ENCODE measurements at regions not wholly inside any gene's neighbourhood (a gene's known extent, or its start where the extent isn't known, plus 50 kb on each side); places are given as distances from the start of the nearest gene placed in this dataset.

DNA sequence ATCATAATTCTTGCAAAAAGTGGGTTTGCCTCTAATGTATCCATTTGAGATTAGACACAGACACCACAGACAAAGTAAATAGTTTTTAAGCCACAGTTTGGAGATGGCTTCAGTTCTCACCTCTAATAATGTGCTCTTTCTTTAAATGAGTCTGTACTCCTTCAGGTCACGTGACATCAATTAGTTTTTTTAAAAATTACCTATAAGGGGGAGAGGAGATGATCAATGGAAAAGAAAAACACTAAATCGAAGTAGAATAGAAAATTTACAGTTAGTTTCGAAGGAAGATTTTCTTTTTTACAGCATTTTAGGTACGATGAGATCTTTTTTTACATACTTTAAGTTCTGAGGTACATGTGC, 849.2 kb downstream of the KCNMA1 start:
- H2BK120ac ChIP-seq (replicated peaks; ENCODE audit: low read depth, low read length): no peak overlapping the region
- no peaks in the 10 kb centered on the region for H3K27me3 ChIP-seq (replicated peaks in 1 of 4; ENCODE audit: control insufficient read depth in 3 of 4, extremely low read depth in 1 of 4, insufficient read depth in 3 of 4, low read length in 3 of 4)
- H3K4me2 ChIP-seq (ENCODE audit: insufficient read depth in 1 of 2, low read depth in 2 of 2, low read length in 2 of 2): no peak overlapping the region
- H3K4me1 ChIP-seq (replicated peaks in 1 of 4; ENCODE audit: control insufficient read depth in 3 of 4, insufficient read depth in 4 of 4, low read length in 3 of 4): no peaks in the 10 kb centered on the region
- POLR2A ChIA-PET (ENCODE audit: partially characterized antibody): no interaction called here
- no peak overlapping the region for H2BK20ac ChIP-seq (ENCODE audit: low read length)
- no peaks in the 10 kb centered on the region for H3K36me3 ChIP-seq (ENCODE audit: control insufficient read depth in 2 of 4, insufficient read depth in 4 of 4, low read length in 3 of 4)
- no peaks in the 10 kb centered on the region for H4K20me1 ChIP-seq (replicated peaks in 1 of 2; ENCODE audit: control insufficient read depth in 1 of 2, insufficient read depth in 2 of 2, low read length in 2 of 2)
- H2AFZ ChIP-seq (ENCODE audit: low read length): no peak overlapping the region
- no peak overlapping the region for H3K18ac ChIP-seq (ENCODE audit: extremely low read depth, low read length)
- H3K4ac ChIP-seq (replicated peaks; ENCODE audit: insufficient read length, low read depth, low read length): no peak overlapping the region
- no peaks in the 10 kb centered on the region for H3K79me2 ChIP-seq (ENCODE audit: control insufficient read depth in 1 of 2, insufficient read depth in 2 of 2, low read length in 2 of 2)
- no peak overlapping the region for H3K56ac ChIP-seq (replicated peaks; ENCODE audit: insufficient read length, low read depth, low read length)
- H3K23me2 ChIP-seq (ENCODE audit: low read depth, low read length): no peaks in the 10 kb centered on the region
- H3K23ac ChIP-seq (ENCODE audit: insufficient read length): no peak overlapping the region
- H3K9me3 ChIP-seq (ENCODE audit: insufficient read depth in 2 of 2, low read depth in 1 of 2, low read length in 1 of 2): peaks cover 0 to 3% of the 10 kb centered on the region in 2 experiments; a peak in 2 of 4 replicates
- DNase-seq (ENCODE audit: low read depth in 1 of 2, low spot score in 2 of 2) (no peak), FAIRE-seq (no peak)
- H3K14ac ChIP-seq (ENCODE audit: insufficient read length): no peak overlapping the region
- no peak overlapping the region for H3K27ac ChIP-seq (ENCODE audit: low read depth, low read length)
- WGBS, 2 experiments (ENCODE audit: extremely low coverage in 1 of 2, insufficient coverage in 1 of 2, insufficient read length in 1 of 2, insufficient replicate concordance in 2 of 2, low coverage in 1 of 2, low lambda C conversion rate in 2 of 2, missing lambda C conversion rate in 1 of 2): 82% methylated on average over 4 of the region's 4 CpGs; no CpG with 5 or more reads in 1 of the 2 experiments
- H2BK15ac ChIP-seq (ENCODE audit: low read length): no peak overlapping the region
- H3K9ac ChIP-seq (replicated peaks in 1 of 4; ENCODE audit: extremely low read depth in 1 of 4, low read depth in 3 of 4, low read length in 3 of 4): no peak overlapping the region
- no peak overlapping the region for H3K4me3 ChIP-seq (ENCODE audit: extremely low read depth in 1 of 4, insufficient read depth in 2 of 4, low read depth in 3 of 4, low read length in 4 of 4)
- H4K5ac ChIP-seq (ENCODE audit: insufficient read length, low read depth, low read length): no peak overlapping the region
- no peak overlapping the region for H2AK5ac ChIP-seq (ENCODE audit: low read depth, low read length)
- no peak overlapping the region for H2BK5ac ChIP-seq (ENCODE audit: low read depth, low read length)
- H4K91ac ChIP-seq (replicated peaks; ENCODE audit: insufficient read length, low read length): no peak overlapping the region
- CTCF ChIA-PET (ENCODE audit: partially characterized antibody): no interaction called here
- no peak overlapping the region for H4K8ac ChIP-seq (ENCODE audit: extremely low read depth, insufficient read depth, low read length)
- no peaks in the 10 kb centered on the region for H3K79me1 ChIP-seq (ENCODE audit: low read depth, low read length)
- H2BK12ac ChIP-seq (ENCODE audit: low read depth, low read length): no peak overlapping the region
- TF ChIP-seq EGR1 (IDR thresholded peaks at IDR 0.05; ENCODE audit: borderline replicate concordance, low read depth, low read length) (no peak), CHD2 (IDR thresholded peaks at IDR 0.05; ENCODE audit: low read length) (no peak), SP2 (IDR thresholded peaks at IDR 0.05; ENCODE audit: low read length) (no peak), EP300 (IDR thresholded peaks at IDR 0.05; ENCODE audit: borderline replicate concordance in 1 of 2, low read depth in 2 of 2, low read length in 2 of 2) (no peak), SRF (IDR thresholded peaks at IDR 0.05; ENCODE audit: low read depth, low read length) (no peak), ASH2L (IDR thresholded peaks at IDR 0.05; ENCODE audit: low read length) (no peak), CTBP2 (IDR thresholded peaks at IDR 0.05; ENCODE audit: borderline replicate concordance, insufficient read depth, insufficient read length, low read length) (no peak), SP4 (IDR thresholded peaks at IDR 0.05; ENCODE audit: low read length) (no peak), SAP30 (IDR thresholded peaks at IDR 0.05; ENCODE audit: insufficient read depth, insufficient replicate concordance, low read length) (no peak), HDAC6 (IDR thresholded peaks at IDR 0.05; ENCODE audit: low read depth, low read length) (no peak), PHF8 (conservative IDR thresholded peaks at IDR 0.05; ENCODE audit: low read depth, low read length) (no peak), TAF7 (optimal IDR thresholded peaks at IDR 0.05; ENCODE audit: borderline replicate concordance, low read depth, low read length) (no peak), POLR2AphosphoS5 (IDR thresholded peaks at IDR 0.05; ENCODE audit: low read depth, low read length) (no peak)
- TF ChIP-seq, protein P1, sequence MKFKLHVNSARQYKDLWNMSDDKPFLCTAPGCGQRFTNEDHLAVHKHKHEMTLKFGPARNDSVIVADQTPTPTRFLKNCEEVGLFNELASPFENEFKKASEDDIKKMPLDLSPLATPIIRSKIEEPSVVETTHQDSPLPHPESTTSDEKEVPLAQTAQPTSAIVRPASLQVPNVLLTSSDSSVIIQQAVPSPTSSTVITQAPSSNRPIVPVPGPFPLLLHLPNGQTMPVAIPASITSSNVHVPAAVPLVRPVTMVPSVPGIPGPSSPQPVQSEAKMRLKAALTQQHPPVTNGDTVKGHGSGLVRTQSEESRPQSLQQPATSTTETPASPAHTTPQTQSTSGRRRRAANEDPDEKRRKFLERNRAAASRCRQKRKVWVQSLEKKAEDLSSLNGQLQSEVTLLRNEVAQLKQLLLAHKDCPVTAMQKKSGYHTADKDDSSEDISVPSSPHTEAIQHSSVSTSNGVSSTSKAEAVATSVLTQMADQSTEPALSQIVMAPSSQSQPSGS (IDR thresholded peaks at IDR 0.05; ENCODE audit: low read length): no peak
